NB4 (cell line): ENCODE measurements at regions not wholly inside any gene's neighbourhood (a gene's known extent, or its start where the extent isn't known, plus 50 kb on each side); places are given as distances from the start of the nearest gene placed in this dataset.

Experiments
- DNase-seq: peaks from one replicate; pipeline ENCODE4 v3.0.0; 2010; ENCODE audit warnings: low read depth
- H3K4me3 ChIP-seq: one replicate; pipeline ENCODE4 v1.5.1; 2011; ENCODE audit warnings: mild to moderate bottlenecking, low read depth, low read length, moderate library complexity
- CTCF ChIP-seq: IDR thresholded peaks from one replicate; pipeline ENCODE4 v1.5.1; 2012; ENCODE audit warnings: low read depth, low read length
- MAX ChIP-seq: IDR thresholded peaks from 2 replicates; pipeline ENCODE4 v1.6.1; 2011; ENCODE audit warnings: low read depth, low read length
- MYC ChIP-seq: IDR thresholded peaks from 2 replicates; pipeline ENCODE4 v1.6.1; 2011; ENCODE audit warnings: low read depth, low read length
- POLR2A ChIP-seq: IDR thresholded peaks from 2 replicates; pipeline ENCODE4 v1.6.1; 2011; ENCODE audit warnings: mild to moderate bottlenecking; ENCODE audit not compliant: insufficient read length; ENCODE audit errors: extremely low read depth

- DNase-seq = no peak
- H3K4me3 ChIP-seq = no peak overlapping the region
- TF ChIP-seq CTCF (no peak), MYC (no peak), MAX (no peak), POLR2A (no peak)
These were observed 54.6 kb upstream of the RAPGEF2 start for GRCh38 chr4:159048166-159048886.

GRCh38 chr4:159049780-159050375, 53.0 kb upstream of the RAPGEF2 start:
- no peak overlapping the region for H3K4me3 ChIP-seq
- TF ChIP-seq MAX = no peak
- TF ChIP-seq POLR2A = no peak
- TF ChIP-seq CTCF = no peak
- TF ChIP-seq MYC = no peak
- DNase-seq = no peak

DNA sequence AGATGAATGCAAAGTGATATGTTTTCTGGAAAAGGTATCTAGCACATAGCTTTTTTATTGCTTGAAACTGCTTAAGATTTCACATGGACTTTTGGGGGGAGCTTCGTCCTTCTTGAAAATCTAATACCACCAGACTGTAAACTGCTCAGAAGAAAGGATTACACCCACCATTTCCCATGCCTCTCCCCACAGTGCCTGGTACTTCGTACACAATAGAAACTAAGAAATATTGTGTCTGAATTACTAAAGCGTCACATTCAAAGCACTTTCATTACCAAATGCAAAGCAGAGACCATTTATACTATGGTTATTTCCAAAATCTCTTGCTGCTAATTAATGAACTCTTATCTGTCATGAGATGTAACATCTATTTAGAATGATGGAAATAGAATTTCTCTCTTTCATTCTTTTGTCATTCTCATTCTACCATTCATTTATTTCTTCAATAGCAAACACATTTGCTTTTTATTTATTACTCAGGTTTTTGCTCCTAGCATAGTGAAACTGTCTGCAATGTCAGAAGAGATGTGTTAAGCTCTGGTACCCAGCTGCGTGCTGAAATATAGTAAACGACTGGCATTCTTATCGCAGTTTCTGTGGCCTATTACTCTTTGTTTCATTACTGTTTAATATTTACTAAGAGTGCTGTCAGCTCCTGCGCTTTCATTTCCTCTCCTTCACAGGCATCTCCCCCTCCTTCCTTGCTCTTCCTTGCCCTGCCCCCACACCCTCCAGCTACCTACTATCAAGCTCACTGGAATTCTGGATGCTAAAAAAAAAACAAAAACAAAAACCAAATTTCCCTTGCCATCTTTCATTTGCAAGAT, 51.4 kb upstream of the RAPGEF2 start:
- no peak overlapping the region for H3K4me3 ChIP-seq
- DNase-seq = no peak
- TF ChIP-seq CTCF = no peak
- no peak for TF ChIP-seq POLR2A
- no peak for TF ChIP-seq MAX
- no peak for TF ChIP-seq MYC

- DNase-seq = no peak
- no peak for TF ChIP-seq MAX
- no peak for TF ChIP-seq POLR2A
- no peak for TF ChIP-seq MYC
- no peak for TF ChIP-seq CTCF
- H3K4me3 ChIP-seq = no peak overlapping the region
These were observed 50.6 kb upstream of the RAPGEF2 start for GRCh38 chr4:159052315-159052714.
